ENCODE measurements at regions not wholly inside any gene's neighbourhood (a gene's known extent, or its start where the extent isn't known, plus 50 kb on each side); places are given as distances from the start of the nearest gene placed in this dataset.

GRCh38 chr14:85308531-85309300, 221.2 kb upstream of the FLRT2 start:
- no peaks in the 10 kb centered on the region for H3K36me3 ChIP-seq (ENCODE audit: control insufficient read depth in 1 of 2, insufficient read depth in 2 of 2, low read length in 2 of 2)
- peaks cover 2 to 10% of the 10 kb centered on the region in 2 donors for H3K9me3 ChIP-seq (ENCODE audit: control insufficient read depth in 1 of 2, low read length in 2 of 2)
- no peak overlapping the region for H3K9ac ChIP-seq (ENCODE audit: low read depth in 1 of 2, low read length in 2 of 2)
- no peak overlapping the region for H3K27ac ChIP-seq (ENCODE audit: low read depth, low read length)
- no peak overlapping the region for H3K4me3 ChIP-seq (ENCODE audit: low read depth in 1 of 2, low read length in 2 of 2)
- H3K4me1 ChIP-seq (ENCODE audit: control insufficient read depth in 1 of 2, insufficient read depth in 2 of 2, low read length in 2 of 2) = no peaks in the 10 kb centered on the region
- no peaks in the 10 kb centered on the region for H3K27me3 ChIP-seq (ENCODE audit: control insufficient read depth in 1 of 2, insufficient read depth in 2 of 2, low read length in 2 of 2)

GRCh38 chr14:85310491-85311272, 219.3 kb upstream of the FLRT2 start:
- Histone ChIP-seq H3K27ac (ENCODE audit: low read depth, low read length) (no peak overlapping the region), H3K4me1 (ENCODE audit: control insufficient read depth in 1 of 2, insufficient read depth in 2 of 2, low read length in 2 of 2) (no peaks in the 10 kb centered on the region), H3K4me3 (ENCODE audit: low read depth in 1 of 2, low read length in 2 of 2) (no peak overlapping the region), H3K27me3 (ENCODE audit: control insufficient read depth in 1 of 2, insufficient read depth in 2 of 2, low read length in 2 of 2) (no peaks in the 10 kb centered on the region), H3K36me3 (ENCODE audit: control insufficient read depth in 1 of 2, insufficient read depth in 2 of 2, low read length in 2 of 2) (no peaks in the 10 kb centered on the region), H3K9ac (ENCODE audit: low read depth in 1 of 2, low read length in 2 of 2) (no peak overlapping the region), H3K9me3 (ENCODE audit: control insufficient read depth in 1 of 2, low read length in 2 of 2) (peaks cover 2 to 10% of the 10 kb centered on the region in 2 donors)

GRCh38 chr14:85313560-85314207, 216.3 kb upstream of the FLRT2 start:
- no peaks in the 10 kb centered on the region for H3K27me3 ChIP-seq (ENCODE audit: control insufficient read depth in 1 of 2, insufficient read depth in 2 of 2, low read length in 2 of 2)
- H3K4me3 ChIP-seq (ENCODE audit: low read depth in 1 of 2, low read length in 2 of 2) = no peak overlapping the region
- H3K36me3 ChIP-seq (ENCODE audit: control insufficient read depth in 1 of 2, insufficient read depth in 2 of 2, low read length in 2 of 2) = no peaks in the 10 kb centered on the region
- peaks cover 2 to 7% of the 10 kb centered on the region in 2 donors for H3K9me3 ChIP-seq (ENCODE audit: control insufficient read depth in 1 of 2, low read length in 2 of 2)
- no peak overlapping the region for H3K9ac ChIP-seq (ENCODE audit: low read depth in 1 of 2, low read length in 2 of 2)
- no peak overlapping the region for H3K27ac ChIP-seq (ENCODE audit: low read depth, low read length)
- H3K4me1 ChIP-seq (ENCODE audit: control insufficient read depth in 1 of 2, insufficient read depth in 2 of 2, low read length in 2 of 2) = no peaks in the 10 kb centered on the region

- Histone ChIP-seq H3K27me3 (ENCODE audit: control insufficient read depth in 1 of 2, insufficient read depth in 2 of 2, low read length in 2 of 2) (no peaks in the 10 kb centered on the region), H3K9ac (ENCODE audit: low read depth in 1 of 2, low read length in 2 of 2) (no peak overlapping the region), H3K36me3 (ENCODE audit: control insufficient read depth in 1 of 2, insufficient read depth in 2 of 2, low read length in 2 of 2) (no peaks in the 10 kb centered on the region), H3K4me1 (ENCODE audit: control insufficient read depth in 1 of 2, insufficient read depth in 2 of 2, low read length in 2 of 2) (no peaks in the 10 kb centered on the region), H3K4me3 (ENCODE audit: low read depth in 1 of 2, low read length in 2 of 2) (no peak overlapping the region), H3K27ac (ENCODE audit: low read depth, low read length) (no peak overlapping the region), H3K9me3 (ENCODE audit: control insufficient read depth in 1 of 2, low read length in 2 of 2) (peaks cover 2 to 4% of the 10 kb centered on the region in 2 donors)
These were observed 214.7 kb upstream of the FLRT2 start for GRCh38 chr14:85315290-85315689.

- H3K4me1 ChIP-seq (ENCODE audit: control insufficient read depth in 1 of 2, insufficient read depth in 2 of 2, low read length in 2 of 2) = no peaks in the 10 kb centered on the region
- H3K36me3 ChIP-seq (ENCODE audit: control insufficient read depth in 1 of 2, insufficient read depth in 2 of 2, low read length in 2 of 2) = no peaks in the 10 kb centered on the region
- H3K9ac ChIP-seq (ENCODE audit: low read depth in 1 of 2, low read length in 2 of 2) = no peak overlapping the region
- no peak overlapping the region for H3K27ac ChIP-seq (ENCODE audit: low read depth, low read length)
- no peak overlapping the region for H3K4me3 ChIP-seq (ENCODE audit: low read depth in 1 of 2, low read length in 2 of 2)
- no peaks in the 10 kb centered on the region for H3K27me3 ChIP-seq (ENCODE audit: control insufficient read depth in 1 of 2, insufficient read depth in 2 of 2, low read length in 2 of 2)
- H3K9me3 ChIP-seq (ENCODE audit: control insufficient read depth in 1 of 2, low read length in 2 of 2) = peaks cover 1 to 2% of the 10 kb centered on the region in 2 donors
These were observed 214.1 kb upstream of the FLRT2 start for GRCh38 chr14:85315733-85316290.

GRCh38 chr14:85316701-85317410, 213.1 kb upstream of the FLRT2 start:
- Histone ChIP-seq H3K36me3 (ENCODE audit: control insufficient read depth in 1 of 2, insufficient read depth in 2 of 2, low read length in 2 of 2) (no peaks in the 10 kb centered on the region), H3K4me1 (ENCODE audit: control insufficient read depth in 1 of 2, insufficient read depth in 2 of 2, low read length in 2 of 2) (no peaks in the 10 kb centered on the region), H3K27ac (ENCODE audit: low read depth, low read length) (no peak overlapping the region), H3K4me3 (ENCODE audit: low read depth in 1 of 2, low read length in 2 of 2) (no peak overlapping the region), H3K9me3 (ENCODE audit: control insufficient read depth in 1 of 2, low read length in 2 of 2) (peaks cover 0 to 3% of the 10 kb centered on the region in 2 donors), H3K27me3 (ENCODE audit: control insufficient read depth in 1 of 2, insufficient read depth in 2 of 2, low read length in 2 of 2) (no peaks in the 10 kb centered on the region), H3K9ac (ENCODE audit: low read depth in 1 of 2, low read length in 2 of 2) (no peak overlapping the region)

GRCh38 chr14:85317491-85318021, 212.4 kb upstream of the FLRT2 start:
- Histone ChIP-seq H3K27ac (ENCODE audit: low read depth, low read length) (no peak overlapping the region), H3K9ac (ENCODE audit: low read depth in 1 of 2, low read length in 2 of 2) (no peak overlapping the region), H3K36me3 (ENCODE audit: control insufficient read depth in 1 of 2, insufficient read depth in 2 of 2, low read length in 2 of 2) (no peaks in the 10 kb centered on the region)

GRCh38 chr14:85319101-85319500, 210.8 kb upstream of the FLRT2 start:
- Histone ChIP-seq H3K4me3 (ENCODE audit: low read depth in 1 of 2, low read length in 2 of 2) (no peak overlapping the region), H3K9ac (ENCODE audit: low read depth in 1 of 2, low read length in 2 of 2) (no peak overlapping the region), H3K36me3 (ENCODE audit: control insufficient read depth in 1 of 2, insufficient read depth in 2 of 2, low read length in 2 of 2) (no peaks in the 10 kb centered on the region), H3K9me3 (ENCODE audit: control insufficient read depth in 1 of 2, low read length in 2 of 2) (peaks cover 0 to 3% of the 10 kb centered on the region in 2 donors), H3K27ac (ENCODE audit: low read depth, low read length) (no peak overlapping the region), H3K4me1 (ENCODE audit: control insufficient read depth in 1 of 2, insufficient read depth in 2 of 2, low read length in 2 of 2) (no peaks in the 10 kb centered on the region), H3K27me3 (ENCODE audit: control insufficient read depth in 1 of 2, insufficient read depth in 2 of 2, low read length in 2 of 2) (no peaks in the 10 kb centered on the region)

More at GRCh38 chr14:85317491-85318021, 212.4 kb upstream of the FLRT2 start:
- Histone ChIP-seq H3K4me1 (ENCODE audit: control insufficient read depth in 1 of 2, insufficient read depth in 2 of 2, low read length in 2 of 2) (no peaks in the 10 kb centered on the region), H3K4me3 (ENCODE audit: low read depth in 1 of 2, low read length in 2 of 2) (no peak overlapping the region), H3K27me3 (ENCODE audit: control insufficient read depth in 1 of 2, insufficient read depth in 2 of 2, low read length in 2 of 2) (no peaks in the 10 kb centered on the region), H3K9me3 (ENCODE audit: control insufficient read depth in 1 of 2, low read length in 2 of 2) (peaks cover 0 to 3% of the 10 kb centered on the region in 2 donors)

- Histone ChIP-seq H3K36me3 (ENCODE audit: control insufficient read depth in 1 of 2, insufficient read depth in 2 of 2, low read length in 2 of 2) (no peaks in the 10 kb centered on the region), H3K9ac (ENCODE audit: low read depth in 1 of 2, low read length in 2 of 2) (no peak overlapping the region), H3K27ac (ENCODE audit: low read depth, low read length) (no peak overlapping the region), H3K4me3 (ENCODE audit: low read depth in 1 of 2, low read length in 2 of 2) (no peak overlapping the region), H3K9me3 (ENCODE audit: control insufficient read depth in 1 of 2, low read length in 2 of 2) (peaks cover 0 to 3% of the 10 kb centered on the region in 2 donors), H3K27me3 (ENCODE audit: control insufficient read depth in 1 of 2, insufficient read depth in 2 of 2, low read length in 2 of 2) (no peaks in the 10 kb centered on the region), H3K4me1 (ENCODE audit: control insufficient read depth in 1 of 2, insufficient read depth in 2 of 2, low read length in 2 of 2) (no peaks in the 10 kb centered on the region)
These were observed 209.8 kb upstream of the FLRT2 start for GRCh38 chr14:85319998-85320630.
